Smooth muscle cell (in vitro differentiated cells): ENCODE measurements at regions not wholly inside any gene's neighbourhood (a gene's known extent, or its start where the extent isn't known, plus 50 kb on each side); places are given as distances from the start of the nearest gene placed in this dataset.

Experiments used
- DNase-seq: peaks from one replicate; lab custom pipeline; 2025; ENCODE audit not compliant: unreplicated experiment; lab: John Stamatoyannopoulos, UW
- H2AFZ ChIP-seq: fragments of 200-600 bp; sonication (generic); 2 replicates; pipeline ENCODE4 v1.6.0; 2016; ENCODE audit warnings: antibody characterized with exemption, low read depth, mild to moderate bottlenecking
- H3F3A ChIP-seq: fragments of 200-600 bp; sonication (generic); 2 replicates; pipeline ENCODE4 v1.6.0; 2017; ENCODE audit warnings: antibody characterized with exemption, low read depth
- H3K27ac ChIP-seq: fragments of 200-600 bp; sonication (generic); 2 replicates; pipeline ENCODE4 v1.5.1; 2016; ENCODE audit warnings: low read depth, mild to moderate bottlenecking
- H3K27me3 ChIP-seq: fragments of 200-600 bp; sonication (generic); 2 replicates; pipeline ENCODE4 v1.6.1; 2016; ENCODE audit warnings: low read depth, mild to moderate bottlenecking
- H3K36me3 ChIP-seq: fragments of 200-600 bp; sonication (generic); 2 replicates; pipeline ENCODE4 v1.5.1; 2016; ENCODE audit warnings: low read depth
- H3K4me1 ChIP-seq: fragments of 200-600 bp; sonication (generic); 2 replicates; pipeline ENCODE4 v1.5.1; 2016; ENCODE audit warnings: low read depth
- H3K4me2 ChIP-seq: fragments of 200-600 bp; sonication (generic); 2 replicates; pipeline ENCODE4 v1.6.0; 2016; ENCODE audit warnings: mild to moderate bottlenecking
- H3K4me3 ChIP-seq: fragments of 200-600 bp; sonication (generic); 2 replicates; pipeline ENCODE4 v1.5.1; 2016; ENCODE audit warnings: mild to moderate bottlenecking
- H3K79me2 ChIP-seq: fragments of 200-600 bp; sonication (generic); 2 replicates; pipeline ENCODE4 v1.6.0; 2016; ENCODE audit warnings: low read depth, mild to moderate bottlenecking
- H3K9ac ChIP-seq: fragments of 200-600 bp; sonication (generic); 2 replicates; pipeline ENCODE4 v1.6.0; 2016; ENCODE audit warnings: low read depth
- H3K9me3 ChIP-seq: fragments of 200-600 bp; sonication (generic); replicated peaks from 2 replicates; pipeline ENCODE4 v1.5.1; 2016; ENCODE audit warnings: low read depth
- H4K20me1 ChIP-seq: fragments of 200-600 bp; sonication (generic); 2 replicates; pipeline ENCODE4 v1.6.0; 2016; ENCODE audit warnings: low read depth
- WGBS: methylation state at CpG from one replicate; pipeline ENCODE4 v1.1.7; 2016; ENCODE audit warnings: low lambda C conversion rate; 5-methylcytosine and 5-hydroxymethylcytosine counted together
- TF ChIP-seq, protein P1 (sequence below): fragments of 200-600 bp; sonication (generic); IDR thresholded peaks from 2 replicates; pipeline ENCODE4 v1.5.1; 2017; ENCODE audit warnings: borderline replicate concordance, mild to moderate bottlenecking, antibody characterized with exemption; ENCODE audit not compliant: insufficient read depth, poor library complexity, severe bottlenecking

DNA sequence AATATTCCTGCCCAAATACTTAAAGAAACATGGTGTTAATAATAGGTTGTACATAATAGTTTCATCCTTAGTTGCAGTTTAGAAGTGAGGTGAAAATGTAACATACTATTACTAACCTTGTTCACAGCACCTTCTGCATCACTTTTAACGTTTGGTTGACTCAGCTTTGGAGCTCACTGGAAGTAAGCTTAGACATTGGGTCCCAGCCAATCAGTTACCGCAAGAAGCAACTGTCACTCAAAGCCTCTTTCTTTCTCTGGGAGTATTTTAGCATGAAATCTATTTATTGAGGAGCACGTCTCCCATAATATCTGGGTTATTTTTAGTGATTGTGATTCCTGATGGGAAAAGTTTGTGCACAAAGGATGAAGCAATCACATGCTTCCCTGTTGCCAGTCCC, 472.6 kb downstream of the SNAPC1 start:
- H2AFZ ChIP-seq, result no peak overlapping the region
- H3K9me3 ChIP-seq, result peaks cover 9% of the 10 kb centered on the region
- no peaks in the 10 kb centered on the region for H3K36me3 ChIP-seq
- no peak overlapping the region for H3K4me3 ChIP-seq
- no peaks in the 10 kb centered on the region for H4K20me1 ChIP-seq
- no peaks in the 10 kb centered on the region for H3K27me3 ChIP-seq
- TF ChIP-seq, protein P1, sequence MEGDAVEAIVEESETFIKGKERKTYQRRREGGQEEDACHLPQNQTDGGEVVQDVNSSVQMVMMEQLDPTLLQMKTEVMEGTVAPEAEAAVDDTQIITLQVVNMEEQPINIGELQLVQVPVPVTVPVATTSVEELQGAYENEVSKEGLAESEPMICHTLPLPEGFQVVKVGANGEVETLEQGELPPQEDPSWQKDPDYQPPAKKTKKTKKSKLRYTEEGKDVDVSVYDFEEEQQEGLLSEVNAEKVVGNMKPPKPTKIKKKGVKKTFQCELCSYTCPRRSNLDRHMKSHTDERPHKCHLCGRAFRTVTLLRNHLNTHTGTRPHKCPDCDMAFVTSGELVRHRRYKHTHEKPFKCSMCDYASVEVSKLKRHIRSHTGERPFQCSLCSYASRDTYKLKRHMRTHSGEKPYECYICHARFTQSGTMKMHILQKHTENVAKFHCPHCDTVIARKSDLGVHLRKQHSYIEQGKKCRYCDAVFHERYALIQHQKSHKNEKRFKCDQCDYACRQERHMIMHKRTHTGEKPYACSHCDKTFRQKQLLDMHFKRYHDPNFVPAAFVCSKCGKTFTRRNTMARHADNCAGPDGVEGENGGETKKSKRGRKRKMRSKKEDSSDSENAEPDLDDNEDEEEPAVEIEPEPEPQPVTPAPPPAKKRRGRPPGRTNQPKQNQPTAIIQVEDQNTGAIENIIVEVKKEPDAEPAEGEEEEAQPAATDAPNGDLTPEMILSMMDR, result no peak
- no peak for DNase-seq
- H3K4me2 ChIP-seq, result no peak overlapping the region
- no peaks in the 10 kb centered on the region for H3K4me1 ChIP-seq
- H3K27ac ChIP-seq, result no peak overlapping the region
- no peak overlapping the region for H3K9ac ChIP-seq
- no peaks in the 10 kb centered on the region for H3F3A ChIP-seq
- WGBS, result 84% methylated on average over 3 of the region's 3 CpGs
- H3K79me2 ChIP-seq, result no peaks in the 10 kb centered on the region

DNA sequence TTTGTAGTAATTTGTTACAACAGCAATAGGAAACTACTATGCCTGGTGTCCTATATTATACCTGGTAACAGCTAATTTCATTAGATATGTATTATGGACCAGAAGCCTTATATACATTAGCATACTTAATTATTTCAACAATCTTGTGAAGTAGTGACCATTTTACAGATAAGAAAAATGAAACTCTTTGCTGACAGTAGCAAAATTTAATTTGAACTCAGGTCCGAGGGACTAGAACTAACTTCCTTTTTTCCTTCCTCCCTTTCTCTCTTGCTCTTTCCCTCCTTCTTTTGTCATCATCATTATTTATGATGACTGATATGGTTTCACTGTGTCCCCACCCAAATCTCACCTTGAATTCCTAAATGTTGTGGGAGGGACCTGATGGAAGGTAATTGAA, 482.0 kb downstream of the SNAPC1 start:
- H3K4me1 ChIP-seq, result no peaks in the 10 kb centered on the region
- no peak overlapping the region for H3K4me3 ChIP-seq
- no peak for DNase-seq
- H3K36me3 ChIP-seq, result no peaks in the 10 kb centered on the region
- H3K9ac ChIP-seq, result no peak overlapping the region
- no peak overlapping the region for H3K4me2 ChIP-seq
- H3F3A ChIP-seq, result peaks cover 4% of the 10 kb centered on the region
- no peak overlapping the region for H2AFZ ChIP-seq
- H4K20me1 ChIP-seq, result no peaks in the 10 kb centered on the region
- WGBS, result 93% methylated on average over 1 of the region's 1 CpG
- TF ChIP-seq, protein P1, result no peak
- H3K79me2 ChIP-seq, result no peaks in the 10 kb centered on the region
- H3K27ac ChIP-seq, result no peak overlapping the region
- H3K27me3 ChIP-seq, result no peaks in the 10 kb centered on the region
- no peaks in the 10 kb centered on the region for H3K9me3 ChIP-seq

DNA sequence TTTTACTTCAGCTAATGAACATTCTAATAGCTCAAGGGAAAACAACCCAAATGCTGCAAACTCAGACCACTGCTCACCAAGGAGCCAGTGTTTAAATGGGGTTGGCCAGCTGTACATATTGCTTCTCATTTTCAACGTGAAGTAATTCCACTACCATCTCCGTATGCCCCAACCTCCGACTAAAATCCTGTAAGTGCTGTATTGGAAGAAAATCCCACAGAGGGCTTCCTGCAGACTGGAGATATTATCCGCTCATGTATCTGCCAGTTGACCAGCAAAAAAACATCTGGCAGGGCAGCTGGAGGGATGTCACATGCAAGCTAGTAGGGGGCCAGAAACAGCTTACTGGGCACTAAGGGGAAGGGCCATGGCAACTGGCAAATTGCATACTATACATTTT, 485.0 kb downstream of the SNAPC1 start:
- H3K27me3 ChIP-seq, result no peaks in the 10 kb centered on the region
- no peaks in the 10 kb centered on the region for H3F3A ChIP-seq
- WGBS, result 36% methylated on average over 4 of the region's 4 CpGs
- H3K4me2 ChIP-seq, result no peak overlapping the region
- no peaks in the 10 kb centered on the region for H4K20me1 ChIP-seq
- H3K4me3 ChIP-seq, result no peak overlapping the region
- no peak overlapping the region for H3K9ac ChIP-seq
- no peaks in the 10 kb centered on the region for H3K36me3 ChIP-seq
- H3K27ac ChIP-seq, result no peak overlapping the region
- H2AFZ ChIP-seq, result no peak overlapping the region
- no peaks in the 10 kb centered on the region for H3K79me2 ChIP-seq
- H3K4me1 ChIP-seq, result no peaks in the 10 kb centered on the region
- TF ChIP-seq, protein P1, result no peak
- H3K9me3 ChIP-seq, result no peaks in the 10 kb centered on the region
- DNase-seq, result no peak

DNA sequence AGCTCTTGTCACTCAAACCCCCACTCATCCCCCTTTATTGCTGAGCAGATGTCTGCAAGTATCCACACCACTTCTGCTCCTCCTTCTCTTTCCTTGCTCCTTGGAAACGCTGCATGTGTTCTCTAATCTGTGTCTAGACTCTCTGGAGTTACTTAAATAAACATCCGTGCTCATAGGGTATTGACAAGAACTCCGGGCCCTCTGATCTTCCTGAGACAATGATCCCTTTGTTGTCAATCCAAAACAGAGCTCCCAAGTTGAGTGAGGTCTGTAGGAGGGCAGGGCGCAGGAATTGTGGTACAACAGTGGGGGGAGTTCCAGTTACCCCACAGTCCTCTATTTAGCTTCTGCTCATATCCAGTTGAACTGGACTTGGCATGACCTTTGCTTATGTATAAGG, 489.0 kb downstream of the SNAPC1 start:
- H3K9me3 ChIP-seq, result no peaks in the 10 kb centered on the region
- no peak for DNase-seq
- H3F3A ChIP-seq, result no peaks in the 10 kb centered on the region
- no peaks in the 10 kb centered on the region for H3K4me1 ChIP-seq
- no peaks in the 10 kb centered on the region for H3K27me3 ChIP-seq
- no peaks in the 10 kb centered on the region for H3K36me3 ChIP-seq
- H3K4me3 ChIP-seq, result no peak overlapping the region
- no peaks in the 10 kb centered on the region for H3K79me2 ChIP-seq
- no peak overlapping the region for H3K4me2 ChIP-seq
- H3K9ac ChIP-seq, result no peak overlapping the region
- no peak overlapping the region for H2AFZ ChIP-seq
- TF ChIP-seq, protein P1, result no peak
- 35% methylated on average over 4 of the region's 4 CpGs for WGBS
- no peak overlapping the region for H3K27ac ChIP-seq
- no peaks in the 10 kb centered on the region for H4K20me1 ChIP-seq
